ENCODE measurements at regions not wholly inside any gene's neighbourhood (a gene's known extent, or its start where the extent isn't known, plus 50 kb on each side); places are given as distances from the start of the nearest gene placed in this dataset.
"Not testable (repeated sequence)": the region's sequence is repeated elsewhere in the genome, so short reads cannot be mapped to it uniquely, and the experiment has no call there.

DNA sequence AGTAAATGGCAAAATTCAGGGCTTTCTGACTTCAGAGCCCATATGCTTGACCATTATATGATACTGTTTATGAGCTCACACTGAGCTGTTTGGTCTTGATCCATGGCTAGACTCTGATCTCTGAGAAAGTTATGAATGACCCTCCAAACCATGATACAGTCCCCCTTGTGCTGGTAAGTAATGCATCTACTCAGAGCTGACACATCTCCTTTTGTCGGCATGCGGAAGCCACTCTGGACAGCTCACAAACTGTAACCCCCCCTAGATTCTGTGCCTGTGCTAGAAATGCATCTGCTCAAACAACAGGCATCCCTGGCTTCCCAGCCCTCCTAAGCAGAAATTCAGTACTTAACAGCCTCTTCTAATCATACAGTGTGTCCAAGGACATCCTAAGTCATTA lies 150.8 kb upstream of the RAG2 start:
- Mint-ChIP-seq H3K27ac (no peak overlapping the region), H3K4me3 (no peak overlapping the region), H3K27me3 (peaks cover 18% of the 10 kb centered on the region), H3K4me1 (ENCODE audit: low read depth) (peaks cover 8% of the 10 kb centered on the region), H3K36me3 (ENCODE audit: low read depth) (no peaks in the 10 kb centered on the region), H3K9me3 (no peaks in the 10 kb centered on the region)
- intact Hi-C loops (cut with micrococcal nuclease), result no loop called here

DNA sequence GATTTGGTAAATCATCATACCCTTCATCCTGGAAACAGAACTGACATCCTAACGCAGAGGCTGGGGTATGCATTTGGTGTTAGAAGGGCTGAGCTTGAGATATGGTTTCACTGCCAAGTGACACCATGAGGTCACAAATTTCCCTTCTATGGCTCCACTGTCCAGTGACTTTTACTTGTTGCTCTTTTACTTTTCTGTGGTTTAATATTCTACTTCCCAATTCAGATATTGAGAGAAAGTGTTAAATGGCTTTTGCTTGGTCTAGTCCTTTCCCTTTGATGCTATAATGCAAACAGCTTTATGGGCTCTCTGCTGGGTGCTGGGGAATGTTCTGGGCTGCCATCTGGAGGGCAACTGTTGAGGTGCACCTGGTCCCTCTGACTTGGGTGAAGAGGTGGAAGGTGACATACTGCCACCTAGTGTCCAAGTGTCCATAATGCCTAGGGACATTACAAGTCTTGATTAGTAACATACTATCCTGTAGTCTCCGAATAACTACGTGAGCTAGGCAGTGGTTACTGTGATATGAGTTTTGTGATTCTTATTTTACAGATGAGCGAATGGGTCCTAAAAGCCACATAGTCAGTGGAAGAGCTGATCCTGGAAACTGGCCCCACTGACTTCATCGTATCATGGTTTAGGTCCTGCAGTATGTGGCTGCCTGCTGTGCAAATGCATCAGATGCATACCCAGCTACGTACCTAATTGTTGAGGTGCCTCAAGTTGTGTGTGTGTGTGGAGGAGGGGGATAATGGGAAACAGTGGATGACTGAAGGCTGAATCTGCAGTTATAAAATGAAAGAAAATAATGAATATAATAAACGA lies 149.1 kb upstream of the RAG2 start:
- H3K4me3 Mint-ChIP-seq, result no peak overlapping the region
- H3K27ac Mint-ChIP-seq, result no peak overlapping the region
- H3K4me1 Mint-ChIP-seq (ENCODE audit: low read depth), result peaks cover 8% of the 10 kb centered on the region
- peaks cover 22% of the 10 kb centered on the region for H3K27me3 Mint-ChIP-seq
- intact Hi-C loops (cut with micrococcal nuclease), result loop anchor here (1.0 kb wide), 2 partner anchors 45 to 183 kb away; no protein-coding TSS in a partner anchor
- no peaks in the 10 kb centered on the region for H3K36me3 Mint-ChIP-seq (ENCODE audit: low read depth)
- H3K9me3 Mint-ChIP-seq, result no peaks in the 10 kb centered on the region

DNA sequence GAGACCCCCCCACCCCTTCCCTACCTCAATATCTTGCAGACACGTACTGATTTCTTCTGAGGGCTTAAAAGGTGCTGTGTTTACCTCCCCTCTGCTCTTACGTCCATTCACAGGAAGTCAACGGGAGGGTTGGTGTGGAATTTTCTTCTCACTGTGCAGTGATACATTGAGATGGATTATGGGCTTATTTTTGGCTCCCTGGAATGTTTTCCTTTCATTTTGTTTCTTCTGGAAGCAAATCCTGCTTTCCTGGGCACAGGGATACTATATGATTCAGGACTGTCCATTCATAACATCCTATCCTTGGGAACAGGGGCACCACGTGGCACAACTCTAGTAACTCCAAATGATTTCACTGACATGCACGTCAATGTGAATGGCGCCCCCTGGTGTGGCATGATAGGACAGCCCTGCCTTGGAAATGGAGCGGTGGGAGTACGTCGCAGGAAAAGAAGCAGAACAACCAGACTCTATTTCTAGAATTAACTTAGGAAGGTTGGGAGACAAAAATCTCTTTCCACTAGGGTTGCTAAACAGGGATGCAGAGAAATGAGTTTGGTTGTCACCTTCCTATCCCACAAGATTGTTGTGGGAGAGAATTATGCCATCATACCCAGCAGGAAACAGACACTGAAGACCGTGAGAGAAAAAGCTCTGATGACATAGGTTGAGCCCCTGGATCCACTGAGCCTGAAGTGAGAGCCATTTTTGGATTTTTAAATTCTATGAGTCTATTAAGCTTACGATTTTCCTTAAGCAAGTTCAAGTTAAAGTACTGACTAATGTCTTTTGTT lies 146.5 kb upstream of the RAG2 start:
- H3K4me3 Mint-ChIP-seq, result no peak overlapping the region
- H3K27me3 Mint-ChIP-seq, result peaks cover 25% of the 10 kb centered on the region
- H3K36me3 Mint-ChIP-seq (ENCODE audit: low read depth), result no peaks in the 10 kb centered on the region
- H3K4me1 Mint-ChIP-seq (ENCODE audit: low read depth), result peaks cover 8% of the 10 kb centered on the region
- no peaks in the 10 kb centered on the region for H3K9me3 Mint-ChIP-seq
- H3K27ac Mint-ChIP-seq, result no peak overlapping the region
- intact Hi-C loops (cut with micrococcal nuclease), result loop anchor here (1.0 kb wide), 1 partner anchor 19 kb away; no protein-coding TSS in a partner anchor

DNA sequence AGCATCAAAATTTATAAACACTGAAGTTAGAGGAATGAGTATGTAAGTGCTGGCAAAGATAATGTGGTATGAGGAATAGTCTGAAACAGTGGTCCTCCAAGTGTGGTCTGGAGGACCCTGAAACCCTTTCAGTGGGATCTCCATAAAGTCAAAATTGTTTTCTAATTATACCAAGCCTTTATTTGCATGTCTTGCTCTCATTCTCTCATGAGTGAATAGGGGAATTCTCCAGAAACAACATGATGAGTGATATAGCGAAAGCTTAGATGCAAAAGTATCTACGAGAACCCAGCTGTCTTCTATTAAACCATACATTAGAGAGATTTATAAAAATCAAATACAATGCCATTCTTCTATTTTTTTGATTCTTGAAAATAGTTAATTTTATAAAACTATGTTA lies 145.0 kb upstream of the RAG2 start:
- Mint-ChIP-seq H3K36me3 (ENCODE audit: low read depth) (no peaks in the 10 kb centered on the region), H3K9me3 (no peaks in the 10 kb centered on the region), H3K4me1 (ENCODE audit: low read depth) (peaks cover 16% of the 10 kb centered on the region), H3K27ac (no peak overlapping the region), H3K4me3 (no peak overlapping the region), H3K27me3 (peaks cover 24% of the 10 kb centered on the region)
- intact Hi-C loops (cut with micrococcal nuclease), result no loop called here

DNA sequence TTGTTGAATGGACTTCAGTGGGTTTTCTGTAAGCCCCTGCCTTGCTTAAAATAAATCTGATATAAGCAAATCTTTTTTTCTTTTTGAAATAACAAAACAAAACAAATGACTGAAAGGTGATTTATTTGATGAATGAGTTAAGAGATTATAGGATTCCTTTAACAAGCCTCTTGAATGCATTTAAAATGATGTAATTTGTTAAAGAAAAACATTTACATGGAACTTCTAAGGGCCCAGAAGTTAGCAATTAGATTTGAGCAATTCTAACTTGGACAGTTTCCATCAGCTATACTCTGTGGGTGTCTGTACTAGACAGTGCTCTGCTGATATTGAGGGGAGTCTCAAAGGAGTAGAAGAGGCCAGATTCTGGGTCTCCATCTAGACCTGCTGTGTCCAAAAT lies 143.5 kb upstream of the RAG2 start:
- intact Hi-C loops (cut with micrococcal nuclease), result no loop called here
- no peak overlapping the region for H3K4me3 Mint-ChIP-seq
- peaks cover 16% of the 10 kb centered on the region for H3K4me1 Mint-ChIP-seq (ENCODE audit: low read depth)
- H3K9me3 Mint-ChIP-seq, result no peaks in the 10 kb centered on the region
- H3K27ac Mint-ChIP-seq, result no peak overlapping the region
- peaks cover 31% of the 10 kb centered on the region for H3K27me3 Mint-ChIP-seq
- no peaks in the 10 kb centered on the region for H3K36me3 Mint-ChIP-seq (ENCODE audit: low read depth)

DNA sequence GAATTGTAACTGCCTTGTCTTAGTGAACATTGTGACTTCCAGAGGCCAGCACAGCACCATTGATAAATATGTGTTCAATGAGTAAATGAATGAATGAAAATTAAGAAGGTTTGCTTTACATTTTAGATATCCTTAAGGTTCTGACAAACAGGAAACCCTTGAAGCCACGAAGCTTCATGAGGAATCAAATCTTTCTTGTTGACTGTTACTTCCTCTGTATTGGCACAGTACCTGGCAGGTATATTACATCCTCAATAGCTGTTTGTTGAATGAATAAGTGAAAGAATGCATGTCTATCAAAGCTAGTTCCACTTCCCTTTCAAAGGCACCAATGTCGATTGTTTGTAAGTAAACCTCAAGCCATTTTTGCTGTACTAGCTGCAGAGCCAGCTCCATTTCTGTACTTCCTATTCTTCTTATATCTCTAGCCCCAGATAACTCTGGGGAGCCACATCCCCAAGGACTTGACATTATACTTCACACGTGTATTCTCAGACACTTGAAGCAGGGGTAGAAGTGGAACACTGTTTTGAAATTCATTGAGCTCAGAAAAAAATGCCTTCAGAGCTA lies 140.3 kb upstream of the RAG2 start:
- peaks cover 8% of the 10 kb centered on the region for H3K4me1 Mint-ChIP-seq (ENCODE audit: low read depth)
- no peak overlapping the region for H3K27ac Mint-ChIP-seq

DNA sequence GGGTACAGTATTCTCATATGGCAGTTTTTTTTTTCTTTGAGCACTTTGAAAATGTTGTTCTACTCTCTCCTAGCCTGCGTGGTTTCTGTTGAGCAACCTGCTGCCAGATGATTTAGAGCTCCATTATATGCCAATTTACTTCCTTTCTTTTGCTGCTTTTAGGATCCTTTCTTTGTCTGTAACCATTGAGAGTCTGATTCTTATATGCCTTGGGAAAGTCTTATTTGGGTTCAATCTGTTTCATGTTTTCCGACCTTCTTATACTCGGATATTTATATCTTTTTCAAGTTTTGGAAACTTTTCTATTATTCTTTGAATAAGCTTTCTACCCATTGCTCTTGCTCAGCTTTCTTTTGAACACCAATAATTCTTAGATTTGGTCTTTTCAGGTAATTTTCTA lies 138.1 kb upstream of the RAG2 start:
- intact Hi-C loops (cut with micrococcal nuclease), result no loop called here
- H3K36me3 Mint-ChIP-seq (ENCODE audit: low read depth), result no peaks in the 10 kb centered on the region

More for the DNA sequence above, 140.3 kb upstream of the RAG2 start:
- Mint-ChIP-seq H3K4me3 (no peak overlapping the region), H3K9me3 (no peaks in the 10 kb centered on the region), H3K27me3 (peaks cover 24% of the 10 kb centered on the region), H3K36me3 (ENCODE audit: low read depth) (no peaks in the 10 kb centered on the region)
- intact Hi-C loops (cut with micrococcal nuclease), result no loop called here

DNA sequence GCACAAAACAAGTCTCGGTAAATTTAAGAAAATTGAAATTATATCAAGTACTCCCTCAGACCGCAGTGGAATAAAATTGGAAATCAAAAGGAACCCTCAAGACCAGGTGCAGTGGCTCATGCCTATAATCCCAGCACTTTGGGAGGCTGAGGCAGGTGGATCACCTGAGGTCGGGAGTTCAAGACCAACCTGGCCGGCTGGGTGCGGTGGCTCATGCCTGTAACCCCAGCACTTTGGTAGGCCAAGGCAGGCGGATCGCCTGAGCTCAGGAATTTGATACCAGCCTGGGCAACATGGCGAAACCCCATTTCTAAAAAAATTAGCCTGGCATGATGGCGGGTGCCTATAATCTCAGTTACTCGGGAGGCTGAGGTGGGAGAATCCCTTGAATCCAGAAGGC lies 135.7 kb upstream of the RAG2 start:
- H3K4me1 Mint-ChIP-seq (ENCODE audit: low read depth); H3K9me3 Mint-ChIP-seq; intact Hi-C loops (cut with micrococcal nuclease); H3K4me3 Mint-ChIP-seq; H3K36me3 Mint-ChIP-seq (ENCODE audit: low read depth): not testable (repeated sequence)
- peak overlapping the region; percentile 34 for H3K27ac Mint-ChIP-seq
- peaks cover 26% of the 10 kb centered on the region for H3K27me3 Mint-ChIP-seq

More for the DNA sequence above, 138.1 kb upstream of the RAG2 start:
- Mint-ChIP-seq H3K9me3 (no peaks in the 10 kb centered on the region), H3K4me1 (ENCODE audit: low read depth) (peaks cover 8% of the 10 kb centered on the region), H3K27ac (no peak overlapping the region), H3K27me3 (peaks cover 29% of the 10 kb centered on the region), H3K4me3 (no peak overlapping the region)

DNA sequence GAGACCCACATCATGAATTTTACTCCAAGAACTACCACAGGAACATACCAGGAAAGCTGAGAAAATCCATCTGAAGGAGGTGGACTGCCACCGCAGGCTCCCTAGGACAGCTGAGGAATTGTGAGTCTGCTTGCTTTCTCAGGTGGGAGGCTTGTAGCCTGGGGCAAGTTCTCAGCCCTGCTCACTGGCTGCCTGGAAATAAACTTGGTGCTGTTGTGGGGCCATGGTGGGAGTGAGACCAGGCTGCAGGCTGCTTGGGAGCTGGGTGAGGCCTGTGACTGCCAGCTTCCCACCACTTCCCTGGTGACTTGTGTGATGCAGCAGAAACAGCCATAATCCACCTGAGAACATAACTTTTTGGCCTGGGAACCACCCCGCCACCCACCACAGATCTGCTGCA lies 132.7 kb upstream of the RAG2 start:
- intact Hi-C loops (cut with micrococcal nuclease), result no loop called here
- H3K27ac Mint-ChIP-seq, result no peak overlapping the region
- H3K4me3 Mint-ChIP-seq, result no peak overlapping the region
- H3K4me1 Mint-ChIP-seq (ENCODE audit: low read depth), result no peaks in the 10 kb centered on the region
- peaks cover 19% of the 10 kb centered on the region for H3K27me3 Mint-ChIP-seq
- H3K36me3 Mint-ChIP-seq (ENCODE audit: low read depth), result no peaks in the 10 kb centered on the region
- H3K9me3 Mint-ChIP-seq, result no peaks in the 10 kb centered on the region

DNA sequence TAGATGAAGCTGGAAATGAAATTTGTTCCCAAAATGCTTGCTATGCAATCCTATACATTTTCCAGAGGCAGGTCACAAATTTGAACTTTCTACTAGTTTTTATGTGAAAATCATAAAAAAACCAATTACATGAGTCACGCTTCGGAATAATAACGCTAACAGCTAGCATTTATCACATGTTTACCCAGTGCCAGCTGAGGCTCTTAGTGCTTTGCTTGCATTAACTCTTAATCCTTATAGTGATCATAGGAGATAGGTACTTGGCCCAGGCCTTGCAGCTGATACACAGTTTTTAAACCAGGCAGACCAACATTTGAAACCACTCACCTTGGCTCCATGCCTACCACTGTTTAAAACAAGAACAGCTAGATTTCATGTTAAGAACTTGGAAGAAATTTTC lies 131.8 kb upstream of the RAG2 start:
- no peaks in the 10 kb centered on the region for H3K36me3 Mint-ChIP-seq (ENCODE audit: low read depth)
- H3K9me3 Mint-ChIP-seq, result no peaks in the 10 kb centered on the region
- H3K27ac Mint-ChIP-seq, result no peak overlapping the region
- intact Hi-C loops (cut with micrococcal nuclease), result no loop called here
- peaks cover 9% of the 10 kb centered on the region for H3K4me1 Mint-ChIP-seq (ENCODE audit: low read depth)
- no peak overlapping the region for H3K4me3 Mint-ChIP-seq
- peaks cover 19% of the 10 kb centered on the region for H3K27me3 Mint-ChIP-seq

DNA sequence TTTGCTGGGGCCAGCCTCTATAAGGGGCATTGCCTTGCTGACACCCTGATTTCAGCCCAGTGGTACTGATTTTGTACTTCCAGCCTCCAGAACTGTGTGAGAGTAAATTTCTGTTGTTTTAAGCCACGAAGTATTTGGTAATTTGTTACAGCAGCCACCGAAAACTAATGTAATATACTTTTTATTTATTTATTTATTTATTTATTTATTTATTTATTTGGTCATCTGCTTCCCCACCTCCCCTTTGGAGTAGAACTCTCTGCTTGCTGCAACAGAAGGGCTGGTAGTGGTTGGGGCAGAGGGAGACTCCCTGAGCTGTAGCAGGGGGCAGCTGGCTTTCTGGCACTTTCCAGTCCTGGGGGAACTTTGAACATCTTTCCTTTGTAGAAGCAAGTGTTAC lies 128.4 kb upstream of the RAG2 start:
- H3K27ac Mint-ChIP-seq, result no peak overlapping the region

DNA sequence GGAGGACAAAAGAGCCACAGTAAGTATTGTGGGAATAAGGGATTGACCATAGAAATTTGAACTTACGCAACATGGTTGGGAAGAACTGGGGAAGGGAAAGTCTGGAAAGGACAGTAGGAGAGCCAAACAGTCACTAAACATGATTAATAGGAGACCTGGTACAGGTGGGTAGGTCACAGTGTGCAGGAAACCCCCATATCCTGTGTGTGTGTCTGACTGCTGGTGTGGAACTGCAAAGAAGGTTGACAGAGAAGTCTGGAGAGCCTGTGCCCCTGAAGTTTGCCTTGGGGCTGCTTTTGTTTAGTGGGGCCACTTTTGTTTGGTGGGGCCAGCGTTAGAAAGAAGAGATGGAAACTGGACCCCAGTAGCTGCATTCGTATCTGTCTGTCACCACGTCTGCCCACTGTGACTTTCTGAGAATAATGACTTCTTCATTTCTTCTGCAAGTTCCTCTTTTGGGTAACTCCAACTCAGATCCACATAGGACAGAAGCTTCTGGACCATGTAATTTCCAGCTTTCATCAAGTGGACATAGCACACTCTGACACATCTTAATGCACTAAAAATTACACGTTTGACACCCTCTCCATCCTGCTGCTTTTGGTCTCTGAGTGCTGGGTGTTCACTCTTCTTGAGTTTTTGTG lies 126.8 kb upstream of the RAG2 start:
- intact Hi-C loops (cut with micrococcal nuclease), result loop anchor here (1.0 kb wide), 1 partner anchor 19 kb away; no protein-coding TSS in a partner anchor
- Mint-ChIP-seq H3K4me1 (ENCODE audit: low read depth) (peaks cover 40% of the 10 kb centered on the region), H3K36me3 (ENCODE audit: low read depth) (no peaks in the 10 kb centered on the region), H3K27ac (peak overlapping the region; percentile 18), H3K27me3 (peaks cover 11% of the 10 kb centered on the region), H3K4me3 (peak overlapping the region; percentile 9), H3K9me3 (no peaks in the 10 kb centered on the region)

More for the DNA sequence above, 128.4 kb upstream of the RAG2 start:
- Mint-ChIP-seq H3K4me1 (ENCODE audit: low read depth) (peaks cover 40% of the 10 kb centered on the region), H3K4me3 (no peak overlapping the region), H3K9me3 (no peaks in the 10 kb centered on the region), H3K36me3 (ENCODE audit: low read depth) (no peaks in the 10 kb centered on the region), H3K27me3 (peaks cover 11% of the 10 kb centered on the region)
- intact Hi-C loops (cut with micrococcal nuclease), result no loop called here

DNA sequence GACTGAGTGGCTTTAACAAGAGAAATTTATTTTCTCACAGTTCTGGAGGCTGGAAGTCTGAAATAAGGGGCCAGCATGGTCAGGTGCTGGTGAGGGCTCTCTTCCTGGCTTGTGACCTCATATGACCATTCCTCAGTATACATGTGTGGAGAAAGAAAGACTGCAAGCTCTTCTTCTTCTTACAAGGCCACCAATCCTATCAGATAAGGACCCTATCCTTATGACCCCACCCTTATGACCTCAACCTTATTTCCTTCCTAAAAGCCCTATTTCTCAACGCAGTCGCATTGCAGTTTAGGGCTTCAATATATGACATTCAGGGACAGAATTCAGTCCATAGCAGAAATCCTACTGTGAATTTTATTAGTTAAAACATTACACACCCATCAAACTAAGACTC lies 124.4 kb upstream of the RAG2 start:
- intact Hi-C loops (cut with micrococcal nuclease), result no loop called here
- peaks cover 40% of the 10 kb centered on the region for H3K4me1 Mint-ChIP-seq (ENCODE audit: low read depth)
- no peak overlapping the region for H3K4me3 Mint-ChIP-seq
- H3K9me3 Mint-ChIP-seq, result no peaks in the 10 kb centered on the region
- no peaks in the 10 kb centered on the region for H3K36me3 Mint-ChIP-seq (ENCODE audit: low read depth)
- H3K27ac Mint-ChIP-seq, result no peak overlapping the region
- H3K27me3 Mint-ChIP-seq, result peaks cover 20% of the 10 kb centered on the region

All from dendritic cell treated with granulocyte-macrophage colony-stimulating factor and Interleukin-4, amounts not matched to agents 40 ng/mL and 50 ng/mL, for 4 days (primary cell).